H9 (cell line): ENCODE measurements at regions not wholly inside any gene's neighbourhood (a gene's known extent, or its start where the extent isn't known, plus 50 kb on each side); places are given as distances from the start of the nearest gene placed in this dataset.
A peak's percentile ranks its signal among the peaks of the same experiment; 100 is the strongest.

Source experiments
- DNase-seq: peaks from one replicate; pipeline ENCODE4 v3.0.0-alpha.2; 2017
- H2AFZ ChIP-seq: one replicate; pipeline ENCODE4 v1.6.1; 2013; ENCODE audit warnings: mild to moderate bottlenecking, low read length, control low read depth, moderate library complexity
- H2AK5ac ChIP-seq: 2 replicates; pipeline ENCODE4 v1.6.1; 2013; ENCODE audit warnings: low read length, control low read depth, mixed read lengths; ENCODE audit not compliant: insufficient read length
- H2BK120ac ChIP-seq: one replicate; pipeline ENCODE4 v1.6.1; 2013; ENCODE audit warnings: low read depth, mild to moderate bottlenecking, low read length, control low read depth, inconsistent platforms; ENCODE audit not compliant: poor library complexity, severe bottlenecking
- H2BK12ac ChIP-seq: 2 replicates; pipeline ENCODE4 v1.6.1; 2013; ENCODE audit warnings: low read length, control low read depth, mixed read lengths, low read depth; ENCODE audit not compliant: insufficient read length
- H2BK15ac ChIP-seq: 2 replicates; pipeline ENCODE4 v1.6.1; 2013; ENCODE audit warnings: low read depth, low read length, control low read depth
- H2BK20ac ChIP-seq: one replicate; pipeline ENCODE4 v1.6.1; 2013; ENCODE audit warnings: low read depth, mild to moderate bottlenecking, low read length, control low read depth, inconsistent platforms; ENCODE audit not compliant: poor library complexity, severe bottlenecking
- H2BK5ac ChIP-seq: 2 replicates; pipeline ENCODE4 v1.6.1; 2013; ENCODE audit warnings: low read length, control low read depth, mixed read lengths; ENCODE audit not compliant: insufficient read length
- H3K14ac ChIP-seq: 2 replicates; pipeline ENCODE4 v1.6.1; 2013; ENCODE audit warnings: low read length, control low read depth; ENCODE audit not compliant: insufficient read depth
- H3K18ac ChIP-seq: 2 replicates; pipeline ENCODE4 v1.6.1; 2013; ENCODE audit warnings: low read depth, mild to moderate bottlenecking, mixed read lengths, low read length, control low read depth; ENCODE audit not compliant: insufficient read length
- H3K23ac ChIP-seq: 2 replicates; pipeline ENCODE4 v1.6.1; 2013; ENCODE audit warnings: low read length, control low read depth, mixed read lengths, low read depth; ENCODE audit not compliant: insufficient read length
- H3K23me2 ChIP-seq: 2 replicates; pipeline ENCODE4 v1.6.1; 2013; ENCODE audit warnings: low read depth, mild to moderate bottlenecking, mixed read lengths, low read length, control low read depth; ENCODE audit not compliant: insufficient read length, poor library complexity, severe bottlenecking
- H3K27ac ChIP-seq: 2 replicates; pipeline ENCODE4 v1.5.1; 2013; ENCODE audit warnings: low read length, control low read depth, mixed read lengths, low read depth; ENCODE audit not compliant: insufficient read length
- H3K27me3 ChIP-seq: 2 replicates; pipeline ENCODE4 v1.6.1; 2013; ENCODE audit warnings: low read length, control low read depth, inconsistent platforms; ENCODE audit not compliant: insufficient read depth
- H3K4ac ChIP-seq: 2 replicates; pipeline ENCODE4 v1.6.1; 2013; ENCODE audit warnings: low read depth, mild to moderate bottlenecking, control low read depth, inconsistent platforms, low read length, moderate library complexity
- H3K4me1 ChIP-seq: 2 replicates; pipeline ENCODE4 v1.6.1; 2013; ENCODE audit warnings: low read length, control low read depth, inconsistent platforms; ENCODE audit not compliant: insufficient read depth
- H3K4me2 ChIP-seq: 2 replicates; pipeline ENCODE4 v1.6.1; 2013; ENCODE audit warnings: low read length, control low read depth, mixed read lengths; ENCODE audit not compliant: insufficient read length, insufficient read depth
- H3K56ac ChIP-seq: 2 replicates; pipeline ENCODE4 v1.6.1; 2013; ENCODE audit warnings: low read depth, mild to moderate bottlenecking, mixed read lengths, low read length, control low read depth; ENCODE audit not compliant: insufficient read length
- H3K79me1 ChIP-seq: 2 replicates; pipeline ENCODE4 v1.6.1; 2013; ENCODE audit warnings: low read depth, mild to moderate bottlenecking, moderate library complexity, low read length, control low read depth, inconsistent platforms; ENCODE audit not compliant: insufficient read depth, poor library complexity, severe bottlenecking
- H3K79me2 ChIP-seq: 2 replicates; pipeline ENCODE4 v1.6.1; 2013; ENCODE audit warnings: low read length, control low read depth, inconsistent platforms; ENCODE audit not compliant: insufficient read depth
- H3K9ac ChIP-seq: 2 replicates; pipeline ENCODE4 v1.6.1; 2013; ENCODE audit warnings: low read length, control low read depth, mixed read lengths; ENCODE audit not compliant: insufficient read length; ENCODE audit errors: extremely low read depth
- H3K9me3 ChIP-seq: one replicate; pipeline ENCODE4 v1.6.1; 2013; ENCODE audit warnings: low read depth, low read length, inconsistent platforms; ENCODE audit not compliant: control insufficient read depth
- H3T11ph ChIP-seq: one replicate; pipeline ENCODE4 v1.6.1; 2013; ENCODE audit warnings: mild to moderate bottlenecking, low read length, control low read depth, inconsistent platforms
- H4K20me1 ChIP-seq: one replicate; pipeline ENCODE4 v1.6.1; 2013; ENCODE audit not compliant: control insufficient read depth, insufficient read length, insufficient read depth
- H4K5ac ChIP-seq: 2 replicates; pipeline ENCODE4 v1.6.1; 2013; ENCODE audit warnings: low read depth, mild to moderate bottlenecking, mixed read lengths, low read length, control low read depth; ENCODE audit not compliant: insufficient read length
- H4K8ac ChIP-seq: replicated peaks from 2 replicates; pipeline ENCODE4 v1.6.1; 2013; ENCODE audit warnings: low read length, control low read depth, mixed read lengths, low read depth; ENCODE audit not compliant: insufficient read length
- H4K91ac ChIP-seq: 2 replicates; pipeline ENCODE4 v1.6.1; 2013; ENCODE audit warnings: low read depth, mild to moderate bottlenecking, moderate library complexity, mixed read lengths, low read length, control low read depth; ENCODE audit not compliant: insufficient read length
- H3K27ac Mint-ChIP-seq, 3 experiments: 2 replicates in 2 of 3; 3 replicates in 1 of 3; pipeline ENCODE4 v1.8.0; 2020 to 2021; ENCODE audit warnings: mixed read lengths in 3 of 3, mild to moderate bottlenecking in 1 of 3, moderate library complexity in 1 of 3
- H3K27me3 Mint-ChIP-seq: 2 replicates; pipeline ENCODE4 v1.8.0; 2021; ENCODE audit warnings: low read depth, mild to moderate bottlenecking, moderate library complexity, mixed read lengths
- H3K36me3 Mint-ChIP-seq, 3 experiments: 2 replicates in 2 of 3; 3 replicates in 1 of 3; pipeline ENCODE4 v1.8.0; 2020 to 2021; ENCODE audit warnings: low read depth in 3 of 3, mixed read lengths in 3 of 3; ENCODE audit not compliant: insufficient read depth in 1 of 3
- H3K4me1 Mint-ChIP-seq, 2 experiments: 2 replicates each; pipeline ENCODE4 v1.8.0; 2020; ENCODE audit warnings: mixed read lengths in 2 of 2
- H3K4me3 Mint-ChIP-seq, 2 experiments: 2 replicates in 1 of 2; 3 replicates in 1 of 2; pipeline ENCODE4 v1.8.0; 2020 to 2021; ENCODE audit warnings: mild to moderate bottlenecking in 2 of 2, mixed read lengths in 2 of 2, moderate library complexity in 1 of 2
- H3K9me3 Mint-ChIP-seq, 2 experiments: 2 replicates in 1 of 2; 3 replicates in 1 of 2; pipeline ENCODE4 v1.8.0; 2020; ENCODE audit warnings: mild to moderate bottlenecking in 2 of 2, mixed read lengths in 2 of 2, moderate library complexity in 1 of 2
- CTCF ChIP-seq: fragments of 200-600 bp; sonication (generic); conservative IDR thresholded peaks from 3 replicates; pipeline ENCODE4 v1.8.0; 2021; ENCODE audit warnings: antibody characterized with exemption, mild to moderate bottlenecking
- WGBS: extraction: QIAGEN DNeasy Blood & Tissue Kit; methylation state at CpG from one replicate; pipeline ENCODE4 v1.1.7; 2013; ENCODE audit warnings: missing lambda C conversion rate, low lambda C conversion rate, mixed read lengths; ENCODE audit not compliant: insufficient read length; ENCODE audit errors: extremely low coverage; 5-methylcytosine and 5-hydroxymethylcytosine counted together

GRCh38 chr13:68232351-68233130, 1002.4 kb upstream of the PCDH9 start:
- H2BK20ac ChIP-seq = no peak overlapping the region
- no peak for DNase-seq
- H3K56ac ChIP-seq = no peak overlapping the region
- no peaks in the 10 kb centered on the region for H3K9me3 Mint-ChIP-seq
- H4K8ac ChIP-seq = no peak overlapping the region
- no peaks in the 10 kb centered on the region for H3K23me2 ChIP-seq
- no peak overlapping the region for H3K27ac ChIP-seq
- no peak overlapping the region for H2AFZ ChIP-seq
- H2AK5ac ChIP-seq = no peak overlapping the region
- no peak overlapping the region for H2BK15ac ChIP-seq
- no peak overlapping the region for H3K4me3 Mint-ChIP-seq
- no peak overlapping the region for H2BK120ac ChIP-seq
- peak overlapping the region; percentile 5 to 92 (median 10); a peak in 4 of 7 replicates for H3K27ac Mint-ChIP-seq
- no CpG with 5 or more reads among the region's 7 CpGs for WGBS
- no peaks in the 10 kb centered on the region for H4K20me1 ChIP-seq
- H3K36me3 Mint-ChIP-seq = no peaks in the 10 kb centered on the region
- H3K14ac ChIP-seq = no peak overlapping the region
- no peak overlapping the region for H2BK12ac ChIP-seq
- H3K23ac ChIP-seq = no peak overlapping the region
- H3T11ph ChIP-seq = no peak overlapping the region
- H3K27me3 Mint-ChIP-seq = no peaks in the 10 kb centered on the region
- H3K79me1 ChIP-seq = no peaks in the 10 kb centered on the region
- no peaks in the 10 kb centered on the region; the same call in 1 of the 2 replicates for H3K4me1 ChIP-seq
- TF ChIP-seq CTCF = no peak
- H3K4ac ChIP-seq = no peak overlapping the region
- no peak overlapping the region for H2BK5ac ChIP-seq
- no peaks in the 10 kb centered on the region for H3K9me3 ChIP-seq
- H3K27me3 ChIP-seq = no peaks in the 10 kb centered on the region
- no peak overlapping the region for H3K9ac ChIP-seq
- H4K91ac ChIP-seq = no peak overlapping the region
- no peak overlapping the region for H3K4me2 ChIP-seq
- no peak overlapping the region for H3K18ac ChIP-seq
- no peak overlapping the region for H4K5ac ChIP-seq
- H3K4me1 Mint-ChIP-seq = peaks cover 23 to 25% of the 10 kb centered on the region in 2 experiments
- no peaks in the 10 kb centered on the region for H3K79me2 ChIP-seq
